H1 (cell line): ENCODE measurements at regions not wholly inside any gene's neighbourhood (a gene's known extent, or its start where the extent isn't known, plus 50 kb on each side); places are given as distances from the start of the nearest gene placed in this dataset.

Source experiments
- CTCF ChIA-PET: fragments of 300-600 bp; sonication (Branson Sonifier 250); formaldehyde crosslinking; loops from one replicate; lab custom pipeline; 2021; ENCODE audit not compliant: partially characterized antibody; lab: Charles Lee
- POLR2A ChIA-PET: fragments of 300-600 bp; sonication (Branson Sonifier 250); formaldehyde crosslinking; loops from one replicate; lab custom pipeline; 2021; ENCODE audit warnings: inconsistent platforms; ENCODE audit not compliant: partially characterized antibody; lab: Charles Lee
- DNase-seq, 2 experiments: peaks; one replicate each; pipeline versions ENCODE4 v3.0.0 to v3.0.0-alpha.2; 2010 to 2022; ENCODE audit warnings: low spot score in 2 of 2, low read depth in 1 of 2, mixed read lengths in 1 of 2
- FAIRE-seq: peaks from 2 replicates; lab custom pipeline; 2011; peaks lifted over from hg19 to GRCh38; lab: Jason Lieb, UNC
- H2AFZ ChIP-seq: 2 replicates; pipeline ENCODE4 v1.8.1; 2012; ENCODE audit warnings: low read length, inconsistent platforms
- H2AK5ac ChIP-seq: 2 replicates; pipeline ENCODE4 v1.6.1; 2013; ENCODE audit warnings: low read depth, low read length
- H2BK120ac ChIP-seq: replicated peaks from 2 replicates; pipeline ENCODE3; 2013; ENCODE audit warnings: low read depth, low read length, inconsistent platforms
- H2BK12ac ChIP-seq: 2 replicates; pipeline ENCODE4 v1.6.1; 2013; ENCODE audit warnings: low read depth, low read length
- H2BK15ac ChIP-seq: 2 replicates; pipeline ENCODE4 v1.6.1; 2013; ENCODE audit warnings: low read length
- H2BK20ac ChIP-seq: 2 replicates; pipeline ENCODE4 v1.6.1; 2013; ENCODE audit warnings: low read length
- H2BK5ac ChIP-seq: 2 replicates; pipeline ENCODE4 v1.6.1; 2013; ENCODE audit warnings: low read depth, low read length
- H3K14ac ChIP-seq: 2 replicates; pipeline ENCODE4 v1.6.1; 2013; ENCODE audit warnings: inconsistent platforms; ENCODE audit not compliant: insufficient read length
- H3K18ac ChIP-seq: 2 replicates; pipeline ENCODE4 v1.6.1; 2013; ENCODE audit warnings: low read length; ENCODE audit errors: extremely low read depth
- H3K23ac ChIP-seq: 2 replicates; pipeline ENCODE4 v1.6.1; 2013; ENCODE audit warnings: inconsistent platforms; ENCODE audit not compliant: insufficient read length
- H3K23me2 ChIP-seq: 2 replicates; pipeline ENCODE4 v1.6.1; 2013; ENCODE audit warnings: low read depth, low read length
- H3K27ac ChIP-seq: 2 replicates; pipeline ENCODE4 v1.6.1; 2011; ENCODE audit warnings: low read depth, low read length, inconsistent platforms
- H3K27me3 ChIP-seq, 4 experiments: replicated peaks in 1 of 4; 1 replicate in 1 of 4; 2 replicates in 3 of 4; pipeline versions ENCODE4 v1.6.1 to v1.8.1; 2011 to 2013; ENCODE audit warnings: low read length in 3 of 4, mild to moderate bottlenecking in 3 of 4, inconsistent platforms in 2 of 4, mixed read lengths in 2 of 4, moderate library complexity in 1 of 4; ENCODE audit not compliant: control insufficient read depth in 3 of 4, insufficient read depth in 3 of 4; ENCODE audit errors: extremely low read depth in 1 of 4
- H3K36me3 ChIP-seq, 4 experiments: 2 replicates each; pipeline versions ENCODE4 v1.6.1 to v1.8.1; 2011 to 2013; ENCODE audit warnings: mild to moderate bottlenecking in 4 of 4, low read length in 3 of 4, moderate library complexity in 2 of 4, control low read depth in 1 of 4, inconsistent platforms in 1 of 4; ENCODE audit not compliant: insufficient read depth in 4 of 4, control insufficient read depth in 2 of 4
- H3K4ac ChIP-seq: replicated peaks from 2 replicates; pipeline ENCODE3; 2013; ENCODE audit warnings: low read length, low read depth, mixed read lengths, inconsistent platforms; ENCODE audit not compliant: insufficient read length
- H3K4me1 ChIP-seq, 4 experiments: replicated peaks in 1 of 4; 1 replicate in 1 of 4; 2 replicates in 3 of 4; pipeline versions ENCODE4 v1.6.1 to v1.8.1; 2011 to 2013; ENCODE audit warnings: low read length in 3 of 4, inconsistent platforms in 2 of 4, mixed read lengths in 1 of 4; ENCODE audit not compliant: insufficient read depth in 4 of 4, control insufficient read depth in 3 of 4
- H3K4me2 ChIP-seq, 2 experiments: 2 replicates each; pipeline versions ENCODE4 v1.6.1 to v1.8.1; 2011 to 2013; ENCODE audit warnings: low read depth in 2 of 2, low read length in 2 of 2, control low read depth in 1 of 2, inconsistent platforms in 1 of 2, mild to moderate bottlenecking in 1 of 2; ENCODE audit not compliant: insufficient read depth in 1 of 2
- H3K4me3 ChIP-seq, 4 experiments: fragments of 200-600, 300-600 bp in 1 of 4; sonication (generic), shearing (Covaris generic), sonication (Bioruptor Twin) in 1 of 4; 2 replicates each; pipeline versions ENCODE4 v1.5.1 to v1.8.1; 2011 to 2016; ENCODE audit warnings: low read length in 4 of 4, low read depth in 3 of 4, control low read depth in 2 of 4, inconsistent platforms in 2 of 4, mild to moderate bottlenecking in 2 of 4, mixed read lengths in 1 of 4, moderate library complexity in 1 of 4; ENCODE audit not compliant: insufficient read depth in 2 of 4; ENCODE audit errors: extremely low read depth in 1 of 4
- H3K56ac ChIP-seq: replicated peaks from 2 replicates; pipeline ENCODE3; 2013; ENCODE audit warnings: low read depth, mild to moderate bottlenecking, mixed read lengths, low read length, inconsistent platforms; ENCODE audit not compliant: insufficient read length
- H3K79me1 ChIP-seq: 2 replicates; pipeline ENCODE4 v1.6.1; 2013; ENCODE audit warnings: low read depth, low read length, control low read depth
- H3K79me2 ChIP-seq, 2 experiments: 2 replicates each; pipeline versions ENCODE4 v1.6.1 to v1.8.1; 2012 to 2013; ENCODE audit warnings: low read length in 2 of 2, mild to moderate bottlenecking in 2 of 2, inconsistent platforms in 1 of 2; ENCODE audit not compliant: insufficient read depth in 2 of 2, control insufficient read depth in 1 of 2
- H3K9ac ChIP-seq, 4 experiments: replicated peaks in 1 of 4; 1 replicate in 1 of 4; 2 replicates in 3 of 4; pipeline versions ENCODE4 v1.6.1 to v1.8.1; 2011 to 2013; ENCODE audit warnings: low read depth in 3 of 4, low read length in 3 of 4, control low read depth in 2 of 4, mild to moderate bottlenecking in 2 of 4, moderate library complexity in 2 of 4, inconsistent platforms in 1 of 4; ENCODE audit errors: extremely low read depth in 1 of 4
- H3K9me3 ChIP-seq, 2 experiments: 2 replicates each; pipeline versions ENCODE4 v1.6.1 to v1.8.1; 2012 to 2013; ENCODE audit warnings: mild to moderate bottlenecking in 2 of 2, moderate library complexity in 2 of 2, control low read depth in 1 of 2, inconsistent platforms in 1 of 2, low read depth in 1 of 2, low read length in 1 of 2, mixed read lengths in 1 of 2; ENCODE audit not compliant: insufficient read depth in 2 of 2
- H4K20me1 ChIP-seq, 2 experiments: replicated peaks in 1 of 2; 2 replicates each; pipeline versions ENCODE3 to v1.8.1; 2011 to 2013; ENCODE audit warnings: inconsistent platforms in 2 of 2, low read length in 2 of 2, mild to moderate bottlenecking in 1 of 2; ENCODE audit not compliant: insufficient read depth in 2 of 2, control insufficient read depth in 1 of 2
- H4K5ac ChIP-seq: 2 replicates; pipeline ENCODE4 v1.6.1; 2013; ENCODE audit warnings: low read length, low read depth, mixed read lengths, inconsistent platforms; ENCODE audit not compliant: insufficient read length
- H4K8ac ChIP-seq: 2 replicates; pipeline ENCODE4 v1.8.0; 2013; ENCODE audit warnings: mild to moderate bottlenecking, moderate library complexity, low read length, inconsistent platforms; ENCODE audit not compliant: insufficient read depth; ENCODE audit errors: extremely low read depth
- H4K91ac ChIP-seq: replicated peaks from 2 replicates; pipeline ENCODE3; 2013; ENCODE audit warnings: low read length, mixed read lengths, inconsistent platforms; ENCODE audit not compliant: insufficient read length
- EGR1 ChIP-seq: IDR thresholded peaks from 2 replicates; pipeline ENCODE4 v1.6.1; 2011; ENCODE audit warnings: low read depth, low read length, borderline replicate concordance
- FOSL1 ChIP-seq: IDR thresholded peaks from 2 replicates; pipeline ENCODE4 v1.6.1; 2011; ENCODE audit warnings: mild to moderate bottlenecking, low read depth, low read length, moderate library complexity; ENCODE audit not compliant: insufficient read depth
- GTF2F1 ChIP-seq: IDR thresholded peaks from 2 replicates; pipeline ENCODE4 v1.6.1; 2012; ENCODE audit warnings: low read depth, low read length, improper control_type of control experiment, borderline replicate concordance
- MAFK ChIP-seq: IDR thresholded peaks from 2 replicates; pipeline ENCODE4 v1.6.1; 2012; ENCODE audit warnings: low read depth, mild to moderate bottlenecking, improper control_type of control experiment, low read length
- NANOG ChIP-seq: IDR thresholded peaks from 2 replicates; pipeline ENCODE4 v1.6.1; 2011; ENCODE audit warnings: low read length, low read depth, mild to moderate bottlenecking, inconsistent platforms; ENCODE audit not compliant: insufficient read depth, poor library complexity, severe bottlenecking
- NRF1 ChIP-seq: IDR thresholded peaks from 2 replicates; pipeline ENCODE4 v1.6.1; 2011; ENCODE audit warnings: mild to moderate bottlenecking, low read depth, low read length, improper control_type of control experiment
- TAF1 ChIP-seq: IDR thresholded peaks from 2 replicates; pipeline ENCODE4 v1.6.1; 2011; ENCODE audit warnings: mild to moderate bottlenecking, low read depth, low read length
- TEAD4 ChIP-seq: IDR thresholded peaks from 2 replicates; pipeline ENCODE4 v1.6.1; 2012; ENCODE audit warnings: low read depth, low read length, inconsistent platforms, mixed read lengths
- WGBS, 2 experiments: shearing (Covaris generic) in 1 of 2; methylation state at CpG; one replicate each; pipeline versions ENCODE4 v1.1.6 to v1.1.7; 2013 to 2015; ENCODE audit warnings: low lambda C conversion rate in 2 of 2, mixed read lengths in 2 of 2, inconsistent platforms in 1 of 2, low coverage in 1 of 2, missing lambda C conversion rate in 1 of 2; ENCODE audit not compliant: insufficient replicate concordance in 2 of 2, insufficient coverage in 1 of 2, insufficient read length in 1 of 2; ENCODE audit errors: extremely low coverage in 1 of 2, missing lambda C conversion rate in 1 of 2; 5-methylcytosine and 5-hydroxymethylcytosine counted together
- TF ChIP-seq, protein P1 (sequence below): IDR thresholded peaks from 2 replicates; pipeline ENCODE4 v1.6.1; 2012; ENCODE audit warnings: inconsistent platforms

DNA sequence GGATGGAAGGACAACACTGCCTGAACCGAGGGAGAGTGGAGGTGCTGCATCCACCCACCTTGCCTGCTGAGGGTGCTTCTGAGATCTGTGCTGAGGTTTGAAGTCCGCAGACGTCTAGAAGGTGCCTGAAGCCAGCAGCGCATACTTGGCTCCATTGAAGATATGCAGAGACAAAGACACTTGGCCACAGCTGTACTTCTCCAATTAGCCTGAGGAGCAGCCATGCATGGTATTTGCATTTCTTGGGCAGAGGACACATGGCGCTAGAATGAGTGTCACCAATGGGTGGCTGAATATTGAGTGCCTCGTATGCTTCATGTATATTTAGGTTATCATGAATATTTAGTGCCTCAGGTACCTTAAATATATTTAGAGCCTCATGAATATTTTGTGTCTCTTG, 128.7 kb upstream of the ATP6AP2 start:
- Histone ChIP-seq H2BK15ac (no peak overlapping the region), H3K4me2 (no peak overlapping the region), H2BK12ac (no peak overlapping the region), H3K4me3 (no peak overlapping the region), H3K27ac (no peak overlapping the region), H2AK5ac (no peak overlapping the region), H3K18ac (no peak overlapping the region), H4K91ac (no peak overlapping the region), H2AFZ (no peak overlapping the region), H3K4me1 (no peaks in the 10 kb centered on the region), H3K9me3 (no peaks in the 10 kb centered on the region; a peak in 3 of 4 replicates), H4K5ac (no peak overlapping the region), H2BK20ac (no peak overlapping the region), H2BK120ac (no peak overlapping the region), H3K36me3 (no peaks in the 10 kb centered on the region), H4K20me1 (no peaks in the 10 kb centered on the region), H4K8ac (no peak overlapping the region)
- CTCF ChIA-PET: no interaction called here
- DNase-seq (no peak), FAIRE-seq (no peak)
- POLR2A ChIA-PET: interaction anchor here (0.7 kb wide), 1 partner anchor 15 kb away, joined by 3 read pairs; no protein-coding TSS in a partner anchor
- 88% methylated on average over 6 of the region's 6 CpGs; no CpG with 5 or more reads in 1 of the 2 experiments for WGBS, 2 experiments
- TF ChIP-seq FOSL1: no peak
- no peak for TF ChIP-seq EGR1
- no peak for TF ChIP-seq NRF1
- no peak for TF ChIP-seq NANOG
- TF ChIP-seq GTF2F1: no peak
- TF ChIP-seq, protein P1, sequence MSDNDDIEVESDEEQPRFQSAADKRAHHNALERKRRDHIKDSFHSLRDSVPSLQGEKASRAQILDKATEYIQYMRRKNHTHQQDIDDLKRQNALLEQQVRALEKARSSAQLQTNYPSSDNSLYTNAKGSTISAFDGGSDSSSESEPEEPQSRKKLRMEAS: no peak
- TF ChIP-seq TEAD4: no peak
- no peak for TF ChIP-seq MAFK
- TF ChIP-seq TAF1: no peak
- TF ChIP-seq, all 59 proteins: peak for 0
- Histone ChIP-seq H3K79me2 (no peaks in the 10 kb centered on the region), H3K23ac (no peak overlapping the region), H3K9ac (no peak overlapping the region), H3K4ac (no peak overlapping the region), H3K27me3 (no peaks in the 10 kb centered on the region; a peak in 1 of 7 replicates), H3K23me2 (no peaks in the 10 kb centered on the region), H3K14ac (no peak overlapping the region), H3K56ac (no peak overlapping the region), H2BK5ac (no peak overlapping the region), H3K79me1 (no peaks in the 10 kb centered on the region)
